Ecto neural progenitor cell (in vitro differentiated cells): ENCODE measurements at regions not wholly inside any gene's neighbourhood (a gene's known extent, or its start where the extent isn't known, plus 50 kb on each side); places are given as distances from the start of the nearest gene placed in this dataset.

Experiments
- DNase-seq: peaks from one replicate; pipeline ENCODE4 v3.0.0-alpha.2; 2018; ENCODE audit warnings: low spot score

DNA sequence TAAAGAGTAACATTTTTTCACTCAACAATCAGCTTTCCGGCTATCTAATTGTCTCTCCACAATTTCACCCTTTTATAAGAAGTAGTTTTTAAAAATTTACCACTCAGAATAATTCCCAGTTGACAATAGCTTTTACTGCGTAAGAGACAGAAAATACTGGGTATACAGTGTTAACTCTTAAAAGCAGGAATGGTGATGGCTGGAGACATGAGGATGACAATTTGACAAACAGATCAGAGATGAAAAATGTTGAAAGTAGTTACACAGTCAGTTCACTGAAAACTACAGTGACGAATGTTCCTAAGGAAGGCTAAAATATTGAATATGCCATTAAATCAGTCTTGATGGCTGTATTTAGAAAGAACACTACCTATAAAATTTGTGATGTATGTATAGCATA lies 1146.8 kb upstream of the B3GALT2 start:
- DNase-seq = no peak

DNA sequence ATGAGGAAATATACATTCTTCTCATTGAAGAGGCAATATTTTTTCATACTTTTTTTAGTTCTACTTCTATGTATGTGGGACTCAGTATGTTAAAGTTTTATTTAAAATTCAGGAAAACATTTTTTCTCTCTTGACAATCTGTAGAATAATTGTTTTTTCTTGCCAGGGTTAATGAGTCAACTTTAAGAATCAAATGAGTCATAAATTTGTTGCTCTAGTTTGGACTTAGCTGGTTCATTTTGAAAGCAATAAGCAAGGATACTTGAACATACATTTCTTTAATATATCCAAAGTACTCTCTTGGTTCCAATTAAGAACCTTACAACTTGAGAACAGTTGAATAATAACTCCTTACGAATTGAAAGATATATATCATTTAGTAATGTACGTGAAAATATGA lies 1145.3 kb upstream of the B3GALT2 start:
- DNase-seq = no peak

- DNase-seq = no peak
These were observed 1136.3 kb upstream of the B3GALT2 start for GRCh38 chr1:194322751-194323150.

DNA sequence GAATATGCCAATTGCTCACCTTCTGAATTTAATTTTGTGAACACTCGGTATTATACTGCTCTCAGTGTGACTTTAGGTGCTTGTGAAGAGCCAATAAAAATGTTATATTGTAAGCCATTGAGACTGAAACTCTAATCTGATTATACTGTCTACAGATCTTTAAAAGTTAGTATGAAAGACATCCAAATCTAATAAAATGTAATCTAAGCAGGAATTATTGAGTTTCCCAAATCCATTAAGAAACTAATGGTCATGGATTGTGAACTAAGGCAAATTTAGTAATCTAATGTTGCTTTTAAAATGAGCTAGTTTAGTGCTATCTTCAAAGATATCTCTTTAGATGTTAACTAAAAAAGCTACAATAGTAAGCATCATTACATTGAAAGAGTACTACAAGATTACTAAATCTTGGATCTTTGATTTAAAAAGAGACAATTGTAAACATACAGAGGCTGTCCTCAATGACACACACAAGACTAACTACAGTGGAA lies 1132.4 kb upstream of the B3GALT2 start:
- no peak for DNase-seq

- no peak for DNase-seq
These were observed 1123.3 kb upstream of the B3GALT2 start for GRCh38 chr1:194309697-194310096.

- DNase-seq = no peak
These were observed 1122.9 kb upstream of the B3GALT2 start for GRCh38 chr1:194309269-194309668.

- DNase-seq = no peak
These were observed 1114.4 kb upstream of the B3GALT2 start for GRCh38 chr1:194300776-194301175.

- no peak for DNase-seq
These were observed 1113.9 kb upstream of the B3GALT2 start for GRCh38 chr1:194300340-194300739.

DNA sequence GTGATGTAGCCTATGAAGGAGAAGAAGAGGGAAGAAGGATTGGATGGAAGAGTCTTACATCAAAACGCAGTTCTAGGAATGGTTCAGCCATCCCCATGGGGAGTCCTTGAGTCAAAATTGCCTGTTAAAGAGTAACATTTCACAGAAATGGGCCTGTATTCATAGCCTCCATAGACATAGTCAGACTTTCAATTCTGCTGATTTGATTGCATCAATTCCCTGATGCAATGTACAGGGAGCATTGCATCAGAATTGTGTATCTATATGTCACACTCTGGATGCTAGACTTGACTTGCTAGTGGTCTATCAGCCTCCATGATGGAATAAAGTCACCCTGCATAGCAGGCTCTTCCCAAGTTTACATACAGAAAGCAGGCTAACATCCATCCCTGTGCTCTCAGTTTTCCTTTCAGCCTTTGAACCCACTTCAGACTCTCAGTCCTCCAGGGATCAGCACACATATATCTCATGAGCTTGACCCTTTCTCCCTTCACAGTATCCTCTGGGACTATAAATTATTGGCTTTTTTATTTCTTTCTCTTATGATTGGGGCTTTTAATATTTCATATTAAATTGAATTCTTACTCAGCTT lies 1111.7 kb upstream of the B3GALT2 start:
- no peak for DNase-seq

GRCh38 chr1:194297094-194297493 lies 1110.7 kb upstream of the B3GALT2 start:
- DNase-seq = no peak

GRCh38 chr1:194296201-194296600 lies 1109.8 kb upstream of the B3GALT2 start:
- DNase-seq = no peak

GRCh38 chr1:194295685-194296084 lies 1109.3 kb upstream of the B3GALT2 start:
- no peak for DNase-seq

DNA sequence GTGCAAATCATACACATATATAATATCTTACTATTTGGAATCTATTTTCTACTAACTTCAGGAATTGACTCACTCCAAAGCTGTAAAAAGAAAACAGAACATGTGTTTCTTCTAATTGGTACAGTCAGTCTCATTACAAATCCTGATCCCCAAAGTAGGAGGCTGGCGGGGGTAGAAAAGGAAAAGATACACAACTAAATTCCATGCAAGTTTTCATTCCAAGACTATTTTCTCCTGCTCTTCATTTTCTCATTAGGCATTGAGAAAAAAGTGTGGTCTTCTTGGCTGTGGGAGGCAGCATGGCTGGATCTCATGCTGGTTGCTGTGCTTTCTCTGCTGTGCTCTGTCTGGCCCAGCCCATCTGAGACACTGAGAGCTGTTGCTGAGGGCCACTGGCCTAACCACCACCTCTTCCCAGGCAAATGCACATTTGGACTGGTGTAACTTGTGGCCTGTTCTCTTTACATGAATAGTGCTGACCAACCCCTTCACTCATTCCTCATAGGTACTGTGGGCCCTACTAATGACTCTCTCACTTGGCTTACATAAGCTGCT lies 1107.5 kb upstream of the B3GALT2 start:
- DNase-seq = no peak

- DNase-seq = no peak
These were observed 1106.6 kb upstream of the B3GALT2 start for GRCh38 chr1:194292966-194293365.

DNA sequence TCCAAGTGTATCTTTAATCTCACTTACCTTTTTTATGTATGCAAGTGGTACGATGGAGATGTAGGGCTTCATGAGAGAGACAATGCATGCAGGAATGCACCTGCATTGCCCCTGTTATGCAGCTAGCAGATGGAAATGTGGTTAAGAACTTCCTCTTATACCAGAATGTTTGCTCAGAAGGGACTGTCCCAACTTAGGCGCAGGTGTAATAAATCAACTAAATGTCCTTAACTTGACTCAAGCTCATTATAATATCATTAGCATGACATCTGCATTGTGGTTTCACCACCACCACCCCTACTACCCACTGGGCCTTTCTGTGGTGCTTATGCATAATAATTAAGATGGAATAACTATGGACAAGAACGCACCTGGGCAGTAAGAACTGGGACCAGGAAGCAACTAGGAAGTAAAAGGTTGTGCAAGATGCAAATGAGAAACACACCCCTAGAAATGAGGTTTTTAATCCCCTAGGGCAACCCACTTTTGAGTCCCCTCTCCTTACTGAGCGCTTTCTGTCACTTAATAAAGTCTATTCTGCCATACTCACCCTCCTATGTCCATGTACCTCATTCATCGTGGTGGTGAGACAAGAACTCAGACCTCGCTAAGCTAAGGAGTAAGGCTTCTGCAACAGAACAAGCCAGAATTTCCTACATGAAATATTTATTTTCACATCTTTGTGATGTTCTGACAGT lies 1103.3 kb upstream of the B3GALT2 start:
- DNase-seq = no peak

DNA sequence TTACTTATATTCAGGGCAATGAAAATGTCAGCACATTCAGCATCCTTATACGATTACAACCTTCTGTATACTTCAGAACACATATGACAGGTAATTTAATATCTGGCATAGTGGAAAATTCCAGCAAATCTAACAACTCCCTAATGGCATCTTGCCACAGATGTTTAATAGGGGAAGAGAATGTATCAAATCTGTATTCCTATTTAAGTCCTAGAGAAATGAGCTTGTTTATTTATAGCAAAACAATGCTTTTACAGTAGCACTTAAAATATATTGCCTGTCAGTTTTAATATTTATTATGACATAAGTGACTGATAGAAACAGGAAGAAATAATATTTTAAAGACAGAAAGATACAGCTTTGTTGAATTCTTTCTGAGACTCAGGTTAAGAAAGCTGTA lies 1101.8 kb upstream of the B3GALT2 start:
- DNase-seq = no peak

- DNase-seq = no peak
These were observed 1095.0 kb upstream of the B3GALT2 start for GRCh38 chr1:194281376-194281775.

GRCh38 chr1:194280463-194280862 lies 1094.0 kb upstream of the B3GALT2 start:
- DNase-seq = no peak

DNA sequence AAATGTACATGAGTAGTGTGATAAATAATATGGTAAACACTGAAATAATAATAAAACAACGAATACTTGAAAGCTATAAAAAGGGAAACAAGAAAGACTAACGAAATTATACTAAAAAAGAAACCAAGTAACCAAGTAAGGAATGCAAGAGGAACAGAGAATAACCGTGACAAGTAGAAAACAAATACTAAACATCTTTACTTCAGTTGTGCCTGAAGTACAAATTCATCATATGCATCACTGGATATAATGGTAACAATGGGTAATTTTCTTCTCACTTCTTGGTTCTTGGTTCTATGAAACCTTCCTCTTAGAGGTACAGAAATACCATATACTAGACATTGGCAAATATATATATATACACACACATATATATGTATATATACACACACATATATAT lies 1093.6 kb upstream of the B3GALT2 start:
- DNase-seq = no peak

GRCh38 chr1:194277927-194278326 lies 1091.5 kb upstream of the B3GALT2 start:
- no peak for DNase-seq

GRCh38 chr1:194273660-194274059 lies 1087.2 kb upstream of the B3GALT2 start:
- no peak for DNase-seq

GRCh38 chr1:194268839-194269238 lies 1082.4 kb upstream of the B3GALT2 start:
- no peak for DNase-seq

GRCh38 chr1:194267021-194267420 lies 1080.6 kb upstream of the B3GALT2 start:
- no peak for DNase-seq

GRCh38 chr1:194256010-194256409 lies 1069.6 kb upstream of the B3GALT2 start:
- no peak for DNase-seq
